GM18909 (cell line): ENCODE measurements at regions not wholly inside any gene's neighbourhood (a gene's known extent, or its start where the extent isn't known, plus 50 kb on each side); places are given as distances from the start of the nearest gene placed in this dataset.

Source experiments
- ATAC-seq: cut with Tn5 transposase; IDR thresholded peaks from one replicate; pipeline ENCODE4 v1.9.1; 2021; ENCODE audit warnings: mild to moderate bottlenecking; ENCODE audit not compliant: unreplicated experiment, poor library complexity

DNA sequence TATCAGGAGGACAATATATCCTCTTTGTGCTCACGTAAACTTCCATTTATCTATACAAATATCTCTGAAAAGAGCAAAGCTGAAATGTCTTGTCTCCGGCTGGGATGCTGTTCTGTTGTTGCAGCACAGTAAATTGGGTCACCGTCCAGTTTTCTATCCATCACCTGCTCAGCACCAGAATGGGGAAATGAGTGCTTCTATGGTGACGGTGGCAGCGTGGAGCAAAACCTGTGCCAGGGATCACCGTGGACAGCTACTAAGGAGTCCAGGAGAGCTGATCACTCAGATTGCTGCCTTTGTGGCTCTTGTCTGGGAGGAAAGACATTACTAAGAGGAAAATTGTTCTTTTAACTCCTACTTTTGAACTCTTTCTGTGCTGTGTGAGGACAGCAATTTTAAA is 531.6 kb downstream of the PSAT1 start:
- no peak for ATAC-seq

DNA sequence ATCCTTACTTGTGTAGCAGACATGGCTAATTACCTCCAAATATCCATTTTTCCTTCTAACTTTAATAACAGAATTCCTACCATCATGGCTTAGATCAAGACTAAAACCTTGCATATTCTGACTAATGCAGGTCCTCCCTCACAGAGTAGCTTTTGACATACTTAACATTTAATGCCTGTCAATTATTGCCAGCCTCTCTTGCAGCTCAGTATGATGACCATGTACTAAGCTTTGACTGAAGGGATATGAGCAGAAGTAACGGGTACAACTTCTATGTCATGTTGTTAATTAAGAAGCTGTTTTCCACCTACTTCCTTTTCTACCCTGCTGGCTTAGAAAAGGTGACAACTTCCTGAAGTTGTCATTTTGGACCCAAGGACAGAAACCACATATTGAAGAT is 533.4 kb downstream of the PSAT1 start:
- ATAC-seq: no peak

DNA sequence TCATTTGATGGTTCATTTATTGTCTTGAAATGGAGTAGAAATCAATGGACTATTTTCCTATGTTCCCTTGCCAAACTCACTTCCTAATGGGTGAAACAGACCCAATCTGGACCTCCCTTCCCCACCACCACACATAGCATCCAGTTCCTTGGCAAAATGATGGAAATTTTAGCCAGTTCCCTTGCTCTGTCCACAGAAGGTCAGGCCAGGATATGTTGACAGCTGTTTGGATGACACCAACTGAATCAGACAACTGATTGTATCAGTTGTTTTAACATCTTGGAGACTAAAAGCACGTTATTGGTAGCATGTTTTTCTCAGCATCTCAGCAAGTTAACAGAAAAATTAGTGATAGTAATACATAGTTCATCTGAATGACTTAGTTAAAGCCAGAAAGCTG is 534.8 kb downstream of the PSAT1 start:
- ATAC-seq: no peak

DNA sequence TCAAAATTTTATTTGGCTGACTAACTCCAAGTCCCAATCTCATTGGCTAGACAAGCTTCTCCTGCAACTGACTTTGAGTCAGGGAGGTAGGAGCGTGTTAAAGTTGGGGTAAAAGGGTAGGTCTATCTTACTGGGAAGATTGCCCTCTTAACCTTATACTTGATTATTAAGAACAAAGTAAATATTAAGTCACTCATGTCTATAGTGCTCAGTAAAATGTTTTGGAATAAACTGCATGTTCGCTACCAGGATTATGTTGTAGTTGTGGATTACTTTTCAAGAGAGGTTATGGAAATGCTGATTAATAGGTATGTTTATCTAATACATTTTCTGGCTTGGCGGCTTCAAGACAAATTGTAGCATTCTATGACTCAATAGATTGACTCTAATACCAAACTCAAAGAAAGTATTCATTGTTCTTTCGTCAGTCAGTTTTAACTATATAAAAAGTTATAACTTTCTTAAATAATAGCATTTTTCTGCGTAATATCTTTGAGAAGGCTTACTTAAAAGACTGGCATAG is 539.1 kb downstream of the PSAT1 start:
- ATAC-seq: no peak

DNA sequence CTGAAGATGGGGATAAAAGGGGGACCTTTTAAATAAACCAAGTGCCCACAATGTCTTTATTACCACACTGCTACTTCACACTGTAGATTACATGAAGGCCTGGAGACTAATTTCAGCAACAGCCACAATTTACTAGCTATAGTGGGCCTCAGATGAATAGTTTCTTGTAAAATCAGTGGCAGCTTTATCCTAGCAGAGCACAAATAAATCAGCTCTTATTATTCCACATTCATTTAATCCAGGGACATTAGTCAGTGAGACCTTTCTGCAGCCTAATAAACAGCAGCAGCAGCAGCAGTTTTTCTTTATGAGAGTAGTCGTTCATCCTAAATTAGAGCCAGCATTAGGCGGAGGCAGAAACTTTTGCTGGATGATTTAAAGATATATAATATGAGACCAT is 542.3 kb downstream of the PSAT1 start:
- ATAC-seq: no peak

DNA sequence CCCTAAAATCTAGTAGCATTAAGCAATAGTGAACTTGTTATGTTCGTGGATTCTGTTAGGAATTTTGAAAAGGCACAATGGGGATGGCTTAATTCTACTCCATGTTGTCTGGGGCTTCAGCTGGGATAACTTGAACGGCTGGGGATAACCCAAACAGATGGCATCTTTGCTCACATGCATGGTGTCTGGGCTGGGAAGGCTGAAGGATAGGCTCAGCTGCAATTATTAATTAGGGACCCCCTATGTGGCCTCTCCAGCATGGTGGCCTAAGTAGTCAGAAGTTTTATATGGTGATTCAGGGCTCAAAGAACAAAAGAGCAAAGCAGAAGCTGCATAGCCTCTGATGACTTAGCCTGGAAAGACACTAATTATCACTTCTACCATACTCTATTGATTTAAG is 551.1 kb downstream of the PSAT1 start:
- no peak for ATAC-seq

DNA sequence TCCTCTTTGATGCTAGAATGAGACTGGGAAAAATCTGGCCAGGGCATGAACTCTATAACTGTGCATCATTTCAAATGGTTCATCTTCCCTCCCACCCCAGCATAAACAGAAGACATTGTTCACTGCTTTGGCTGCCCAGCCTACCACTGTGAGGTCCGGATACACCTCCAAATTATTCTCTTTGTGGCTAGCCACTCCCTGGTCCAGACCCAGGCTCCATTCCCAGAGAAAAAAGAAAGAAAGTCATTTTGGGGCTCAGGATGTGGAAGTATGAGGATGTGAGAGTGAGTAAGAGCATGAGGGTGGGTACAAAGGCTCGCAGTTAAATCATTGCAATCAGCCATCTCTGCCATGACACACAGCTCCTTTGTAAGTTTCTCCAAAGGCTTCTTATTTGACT is 559.2 kb downstream of the PSAT1 start:
- no peak for ATAC-seq

DNA sequence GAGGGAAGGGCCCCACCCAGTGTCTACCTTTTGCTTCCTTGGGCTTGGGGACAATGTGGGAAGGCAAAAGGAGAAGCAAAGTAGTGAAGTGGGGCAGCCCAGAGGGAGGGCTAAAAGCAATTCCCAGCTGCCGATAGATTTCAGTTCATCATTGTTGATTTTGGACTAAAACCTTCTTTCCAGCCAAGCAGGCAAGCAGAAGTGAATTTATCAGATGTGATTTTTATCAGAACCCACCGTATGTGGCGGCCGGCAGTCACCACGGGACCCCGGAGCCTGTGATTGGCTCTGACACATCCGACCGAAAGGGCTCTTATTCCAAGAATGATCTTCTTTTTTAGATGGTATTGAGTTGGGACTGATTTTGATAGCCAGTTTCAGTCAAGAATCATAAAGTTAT is 559.9 kb downstream of the PSAT1 start:
- ATAC-seq: no peak

DNA sequence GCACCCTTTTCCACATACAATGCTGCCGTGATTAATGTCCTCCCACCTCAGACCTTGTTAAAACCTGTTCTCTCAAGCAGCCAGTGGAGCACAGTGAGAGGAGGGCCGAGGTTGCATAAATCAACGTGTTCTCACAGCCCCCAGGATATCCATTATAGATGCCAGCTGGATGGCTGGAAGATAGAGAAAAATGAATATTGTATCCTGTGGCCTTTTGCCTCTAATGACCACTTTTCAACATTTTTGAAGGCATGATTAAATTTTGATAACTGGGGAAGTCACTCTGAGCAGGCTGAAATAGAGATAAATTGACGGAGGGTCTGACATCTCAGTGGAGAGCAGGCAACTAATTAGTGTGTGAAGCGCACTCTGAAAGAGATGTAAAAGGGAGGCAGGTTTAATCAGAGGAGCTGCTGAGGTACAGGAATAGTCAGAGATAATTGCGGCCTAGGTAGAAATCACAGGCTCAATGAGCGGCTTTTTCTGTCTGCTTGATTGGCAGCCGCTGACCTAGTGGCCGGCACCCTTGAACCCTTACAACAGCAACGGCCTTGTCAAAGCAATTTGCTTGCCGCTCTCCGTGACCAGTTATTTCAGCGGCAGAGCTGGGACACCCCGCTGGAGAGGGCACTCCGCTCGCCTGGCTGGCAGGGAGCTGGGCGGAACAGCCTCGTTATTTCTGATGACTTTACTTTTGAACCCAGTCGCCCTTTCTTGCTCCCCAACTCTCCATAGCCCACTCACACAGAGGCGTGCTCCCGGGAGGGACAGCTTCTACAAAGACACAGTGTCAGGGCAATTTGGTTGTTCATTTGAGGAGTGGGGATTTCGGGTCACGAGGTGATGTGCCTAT is 560.7 kb downstream of the PSAT1 start:
- no peak for ATAC-seq

DNA sequence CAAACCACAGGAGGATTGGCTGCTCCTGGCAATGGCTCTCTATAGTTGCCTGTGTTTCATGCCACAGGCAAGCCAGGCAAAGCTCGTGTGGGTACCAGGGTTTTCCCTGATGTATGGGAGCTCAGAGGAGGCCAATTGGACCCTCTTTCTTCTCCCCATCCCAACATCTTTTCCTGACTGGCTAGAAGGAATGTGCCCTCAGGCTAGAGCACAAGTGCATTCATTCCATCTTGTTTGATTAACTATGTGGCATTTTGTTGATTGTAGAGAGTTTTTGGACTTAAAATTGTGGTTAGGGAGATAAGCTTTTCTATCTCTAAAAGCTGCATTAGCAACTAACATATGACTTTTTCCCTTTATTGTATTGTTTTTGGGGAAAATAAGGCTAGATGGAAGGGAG is 561.3 kb downstream of the PSAT1 start:
- no peak for ATAC-seq

DNA sequence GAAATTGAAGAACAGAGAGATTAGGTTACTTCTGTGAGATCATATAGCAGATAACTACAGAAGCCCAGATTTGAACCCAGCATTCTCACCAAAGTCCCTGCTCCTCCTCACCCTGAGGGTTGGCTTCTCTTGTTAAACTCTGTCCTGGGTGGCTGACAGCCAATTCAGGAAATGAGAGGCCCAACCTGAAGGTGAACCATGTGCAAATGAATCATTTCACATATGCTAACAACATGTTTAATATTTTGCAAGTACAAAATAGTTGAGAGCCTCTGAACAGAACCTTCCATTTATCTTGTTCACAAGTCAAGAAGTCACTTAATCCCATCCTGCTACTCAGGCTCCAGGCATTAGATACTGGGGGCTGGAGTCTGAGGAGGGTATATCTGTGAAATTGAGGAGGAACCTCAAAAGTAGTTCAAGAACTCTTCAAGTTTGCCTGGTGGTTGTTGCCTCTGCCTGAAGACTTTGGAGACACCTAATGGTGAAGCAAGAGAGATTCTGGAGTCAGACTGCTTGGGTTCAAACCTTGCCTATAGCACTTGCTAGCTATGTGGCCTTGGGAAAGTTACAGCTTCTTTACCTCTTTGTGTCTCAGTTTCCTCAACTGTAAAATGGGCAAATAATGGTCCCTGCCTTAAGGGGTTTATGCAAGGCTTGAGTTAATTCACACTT is 564.0 kb downstream of the PSAT1 start:
- no peak for ATAC-seq

DNA sequence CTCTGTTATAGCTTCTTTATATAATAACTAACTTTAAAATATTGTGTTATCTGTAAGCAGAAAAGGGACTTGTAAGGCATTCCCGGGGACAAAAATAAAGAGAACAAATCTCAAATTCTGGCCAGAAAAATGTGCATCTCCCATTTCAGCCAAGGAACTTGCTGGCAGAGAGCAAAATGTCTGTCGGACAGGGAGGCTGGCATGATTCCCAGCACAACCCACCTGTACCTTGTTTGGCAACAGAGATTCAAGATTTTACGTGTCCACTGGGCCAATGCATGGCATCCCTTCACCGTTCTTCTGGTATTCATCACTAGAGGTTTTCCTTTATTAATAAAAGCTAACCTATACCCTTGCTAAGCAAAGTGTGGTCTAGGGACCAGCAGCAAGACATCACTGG is 566.6 kb downstream of the PSAT1 start:
- no peak for ATAC-seq

DNA sequence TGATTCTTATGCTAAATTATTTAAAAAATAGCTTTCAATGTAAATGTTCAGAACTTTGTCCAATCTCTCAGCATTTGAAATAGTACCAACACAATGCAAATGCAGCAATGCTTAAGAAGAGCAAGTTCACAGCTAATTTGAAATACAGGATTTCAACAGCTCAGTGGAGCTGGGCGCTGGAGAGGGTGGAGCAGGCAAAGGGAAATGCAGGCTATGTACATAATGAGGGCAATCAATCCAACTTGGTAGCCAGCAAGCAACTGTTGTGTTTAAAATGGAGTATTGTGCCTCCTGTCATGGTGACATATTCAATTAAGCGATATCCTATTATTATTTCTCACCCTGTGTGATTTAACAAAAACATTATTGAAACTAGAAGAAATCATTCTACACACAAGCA is 568.8 kb downstream of the PSAT1 start:
- ATAC-seq: no peak

DNA sequence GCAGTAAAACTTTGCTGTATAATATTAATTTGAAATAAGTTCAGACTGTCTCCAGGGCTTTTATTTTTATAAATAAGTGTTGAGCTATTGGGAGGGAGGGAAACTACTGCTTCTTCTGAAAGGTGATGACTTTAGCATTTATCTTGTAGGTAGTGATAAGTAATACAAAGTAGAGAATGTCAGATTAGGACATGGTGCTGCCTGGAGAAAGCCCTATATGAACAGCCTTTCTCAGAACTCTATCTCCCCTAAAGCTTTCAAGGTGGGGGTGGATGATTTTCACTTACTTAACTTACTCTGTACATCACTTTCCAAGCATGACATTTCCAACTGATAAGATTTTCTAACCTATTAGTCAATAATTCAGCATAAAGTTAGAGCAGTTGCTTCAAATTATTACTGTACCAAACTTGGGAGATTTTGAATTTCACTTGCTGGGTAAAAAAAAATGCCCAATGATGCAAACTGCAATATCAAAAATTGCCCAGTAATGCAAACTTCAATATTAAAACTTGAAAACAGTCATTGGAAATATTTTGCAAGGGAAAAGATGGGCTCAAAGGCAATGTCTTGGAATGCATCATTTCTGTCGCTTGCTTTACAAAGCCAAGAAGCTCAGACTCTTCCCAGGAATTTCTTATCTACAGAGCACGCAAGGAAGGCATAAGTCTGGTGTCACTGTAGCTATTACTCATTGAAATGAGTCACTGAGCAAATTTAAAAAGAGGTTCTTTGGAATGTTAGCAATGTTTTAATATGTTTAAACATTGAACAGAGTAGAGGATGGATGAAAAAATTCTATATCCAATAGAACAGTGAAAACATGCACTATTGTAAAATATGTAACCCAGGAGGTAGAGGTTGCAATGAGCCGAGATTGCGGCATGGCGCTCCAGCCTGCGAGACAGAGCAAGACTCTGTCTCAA is 569.5 kb downstream of the PSAT1 start:
- ATAC-seq: no peak

DNA sequence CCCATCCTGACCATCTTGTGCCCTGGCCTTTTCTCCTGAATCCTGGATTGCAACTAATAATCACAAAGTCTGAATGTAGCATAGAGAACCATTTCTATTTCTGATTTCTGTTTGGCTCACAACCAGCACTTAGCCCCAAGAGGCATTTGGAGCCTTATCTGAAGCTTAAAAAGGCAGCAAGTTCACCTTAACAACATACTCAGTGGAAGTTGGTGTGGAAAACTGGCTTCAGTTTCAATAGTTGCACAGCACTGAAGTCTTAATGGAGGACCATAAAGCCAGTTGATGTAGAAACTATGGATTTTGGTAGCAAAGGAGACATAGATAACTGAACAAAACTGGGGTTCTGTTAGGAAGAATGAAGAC is 574.1 kb downstream of the PSAT1 start:
- no peak for ATAC-seq

DNA sequence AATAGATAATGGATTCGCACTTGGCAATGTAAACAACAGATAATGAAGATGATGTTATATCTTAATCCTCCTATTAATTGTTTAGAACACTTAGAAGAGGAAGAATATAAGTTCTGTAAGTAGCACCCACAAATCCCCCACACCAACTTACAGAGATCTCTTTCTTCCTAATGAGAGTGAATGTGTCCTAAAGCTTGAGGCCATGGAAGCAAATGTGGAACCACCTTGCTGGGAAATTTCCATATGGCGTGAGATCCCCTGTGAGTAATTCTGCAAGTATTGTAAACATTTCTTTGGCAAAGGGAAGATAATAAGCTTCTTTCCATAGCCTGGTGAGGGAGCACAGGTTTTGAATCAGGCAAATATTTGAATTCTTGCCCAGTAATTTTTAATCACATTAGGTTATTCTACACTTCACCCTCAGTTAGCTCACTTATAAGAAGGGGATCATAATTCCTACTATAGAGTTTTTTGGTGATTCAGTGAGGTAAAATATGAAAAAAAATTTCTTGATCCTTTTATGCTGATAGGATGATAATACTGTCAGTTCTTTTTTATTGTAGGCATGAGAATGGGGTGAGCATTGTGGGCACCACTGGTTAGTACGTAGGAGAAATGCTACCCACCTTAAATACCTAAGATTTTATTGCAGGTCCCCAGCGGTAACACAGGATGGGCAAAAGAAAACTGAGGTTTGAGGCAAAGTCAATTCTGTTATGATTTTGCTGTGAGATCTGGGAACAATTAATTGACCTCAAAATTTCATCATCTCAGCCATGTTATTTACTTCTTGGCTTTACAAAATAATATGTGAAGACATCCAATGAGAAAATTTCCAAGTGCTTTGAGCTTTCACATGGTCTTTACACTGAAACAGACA is 574.8 kb downstream of the PSAT1 start:
- ATAC-seq: no peak

DNA sequence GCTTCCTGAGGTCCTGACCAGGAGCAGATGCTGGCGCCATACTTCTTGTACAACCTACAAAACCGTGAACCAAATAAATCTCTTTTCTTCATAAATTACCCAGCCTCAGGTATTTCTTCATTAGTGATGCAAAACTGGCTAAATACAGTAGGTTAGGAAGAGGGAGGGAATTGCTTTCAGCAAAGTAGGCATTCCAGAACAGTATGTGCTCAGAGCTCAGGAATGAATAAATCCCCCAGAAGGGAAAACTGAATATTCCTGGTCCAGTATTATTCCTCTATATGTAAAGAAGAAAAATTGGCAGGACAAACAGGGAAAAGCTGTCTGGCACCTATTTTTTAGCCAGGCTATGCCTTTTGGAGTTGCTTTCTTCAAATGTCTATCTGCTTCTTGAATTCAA is 577.1 kb downstream of the PSAT1 start:
- no peak for ATAC-seq

DNA sequence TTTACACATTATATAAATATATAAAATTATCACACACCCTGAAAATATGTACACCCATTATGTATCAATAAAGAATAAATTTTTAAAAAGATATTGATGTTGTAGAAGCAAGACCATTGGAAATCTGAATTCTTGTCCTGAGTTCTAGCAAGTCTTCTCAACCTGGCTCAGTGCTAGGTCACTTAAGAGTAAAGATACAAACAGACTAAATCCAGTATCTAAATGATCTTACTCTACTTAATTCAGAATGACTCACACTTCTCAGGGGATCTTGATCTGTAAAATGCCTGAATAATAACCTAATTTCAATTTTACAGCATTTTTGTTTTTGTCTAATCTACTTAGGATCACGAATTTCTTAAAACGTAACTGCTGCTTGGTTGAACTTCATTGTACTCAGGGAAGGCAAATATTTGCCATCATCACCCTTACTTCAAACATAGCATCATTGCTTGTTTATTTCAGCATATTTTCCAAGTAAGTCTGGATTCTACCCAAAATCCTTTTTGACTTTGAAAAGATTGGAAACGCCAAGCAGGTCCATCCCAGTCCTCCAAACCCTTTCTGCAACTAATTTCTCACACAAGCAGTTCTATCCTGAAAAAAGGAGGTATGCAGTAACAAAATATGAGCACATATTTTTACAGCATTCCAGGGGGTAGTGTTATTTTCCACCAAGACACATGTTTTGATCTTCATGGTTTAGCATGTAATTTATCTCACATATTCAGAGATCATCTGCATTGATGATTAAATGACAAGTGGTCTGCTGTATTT is 582.6 kb downstream of the PSAT1 start:
- no peak for ATAC-seq

DNA sequence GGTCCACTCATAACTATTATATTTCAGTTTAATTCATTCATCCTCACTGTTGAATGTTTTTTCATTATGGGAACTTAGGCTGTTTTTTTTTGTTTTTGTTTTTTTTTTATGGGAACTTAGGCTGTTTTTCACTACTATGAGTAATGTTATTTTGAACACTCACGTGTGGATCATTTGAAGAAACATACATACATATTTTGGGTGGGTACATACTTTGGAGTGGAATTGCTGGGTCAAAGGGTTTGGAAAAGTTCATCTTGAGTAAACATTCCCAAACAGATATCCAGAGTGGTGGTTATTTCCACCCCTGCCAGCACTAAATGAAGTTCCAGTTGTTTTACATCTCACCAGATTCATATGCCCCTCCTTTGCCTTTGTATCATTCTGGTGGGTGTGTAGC is 584.4 kb downstream of the PSAT1 start:
- ATAC-seq: no peak
